ENCODE measurements at regions not wholly inside any gene's neighbourhood (a gene's known extent, or its start where the extent isn't known, plus 50 kb on each side); places are given as distances from the start of the nearest gene placed in this dataset.

- H3K27ac ChIP-seq (ENCODE audit: low read depth, low read length): no peak overlapping the region
- no peak overlapping the region for H3K4me3 ChIP-seq (ENCODE audit: low read depth, low read length)
- peaks cover 4% of the 10 kb centered on the region; the same call in 1 of the 2 replicates for H3K4me1 ChIP-seq (ENCODE audit: control insufficient read depth, insufficient read depth, low read length)
- no peaks in the 10 kb centered on the region for H3K27me3 ChIP-seq (ENCODE audit: control insufficient read depth, insufficient read depth, low read length)
- no peak overlapping the region for H3K9ac ChIP-seq (ENCODE audit: low read depth, low read length)
- no peaks in the 10 kb centered on the region for H3K36me3 ChIP-seq (ENCODE audit: control insufficient read depth, insufficient read depth, low read length)
- no peaks in the 10 kb centered on the region for H3K9me3 ChIP-seq (ENCODE audit: control insufficient read depth, insufficient read depth, low read length)
These were observed 2554.8 kb downstream of the PCDH9 start for GRCh38 chr13:64675255-64675892.

- Histone ChIP-seq H3K27ac (ENCODE audit: low read depth, low read length) (no peak overlapping the region), H3K9me3 (ENCODE audit: control insufficient read depth, insufficient read depth, low read length) (no peaks in the 10 kb centered on the region), H3K4me3 (ENCODE audit: low read depth, low read length) (no peak overlapping the region), H3K4me1 (ENCODE audit: control insufficient read depth, insufficient read depth, low read length) (peaks cover 4% of the 10 kb centered on the region; the same call in 1 of the 2 replicates), H3K27me3 (ENCODE audit: control insufficient read depth, insufficient read depth, low read length) (no peaks in the 10 kb centered on the region), H3K9ac (ENCODE audit: low read depth, low read length) (no peak overlapping the region), H3K36me3 (ENCODE audit: control insufficient read depth, insufficient read depth, low read length) (no peaks in the 10 kb centered on the region)
These were observed 2556.0 kb downstream of the PCDH9 start for GRCh38 chr13:64674126-64674525.

- no peak overlapping the region for H3K27ac ChIP-seq (ENCODE audit: low read depth, low read length)
- H3K9ac ChIP-seq (ENCODE audit: low read depth, low read length): no peak overlapping the region
- H3K4me1 ChIP-seq (ENCODE audit: control insufficient read depth, insufficient read depth, low read length): peaks cover 4% of the 10 kb centered on the region; the same call in 1 of the 2 replicates
- no peaks in the 10 kb centered on the region for H3K36me3 ChIP-seq (ENCODE audit: control insufficient read depth, insufficient read depth, low read length)
- H3K9me3 ChIP-seq (ENCODE audit: control insufficient read depth, insufficient read depth, low read length): no peaks in the 10 kb centered on the region
- no peaks in the 10 kb centered on the region for H3K27me3 ChIP-seq (ENCODE audit: control insufficient read depth, insufficient read depth, low read length)
- H3K4me3 ChIP-seq (ENCODE audit: low read depth, low read length): no peak overlapping the region
These were observed 2557.4 kb downstream of the PCDH9 start for GRCh38 chr13:64672751-64673150.

- Histone ChIP-seq H3K4me3 (ENCODE audit: low read depth, low read length) (no peak overlapping the region), H3K9me3 (ENCODE audit: control insufficient read depth, insufficient read depth, low read length) (peaks cover 12% of the 10 kb centered on the region), H3K27me3 (ENCODE audit: control insufficient read depth, insufficient read depth, low read length) (no peaks in the 10 kb centered on the region), H3K36me3 (ENCODE audit: control insufficient read depth, insufficient read depth, low read length) (no peaks in the 10 kb centered on the region), H3K4me1 (ENCODE audit: control insufficient read depth, insufficient read depth, low read length) (no peaks in the 10 kb centered on the region), H3K9ac (ENCODE audit: low read depth, low read length) (no peak overlapping the region), H3K27ac (ENCODE audit: low read depth, low read length) (no peak overlapping the region)
These were observed 2567.1 kb downstream of the PCDH9 start for GRCh38 chr13:64662887-64663593.

GRCh38 chr13:64648293-64648692, 2581.8 kb downstream of the PCDH9 start:
- Histone ChIP-seq H3K4me3 (ENCODE audit: low read depth, low read length) (no peak overlapping the region), H3K9ac (ENCODE audit: low read depth, low read length) (no peak overlapping the region), H3K4me1 (ENCODE audit: control insufficient read depth, insufficient read depth, low read length) (peaks cover under 1% of the 10 kb centered on the region; the same call in 1 of the 2 replicates), H3K36me3 (ENCODE audit: control insufficient read depth, insufficient read depth, low read length) (no peaks in the 10 kb centered on the region), H3K9me3 (ENCODE audit: control insufficient read depth, insufficient read depth, low read length) (no peaks in the 10 kb centered on the region), H3K27me3 (ENCODE audit: control insufficient read depth, insufficient read depth, low read length) (no peaks in the 10 kb centered on the region), H3K27ac (ENCODE audit: low read depth, low read length) (no peak overlapping the region)

GRCh38 chr13:64643066-64643465, 2587.1 kb downstream of the PCDH9 start:
- Histone ChIP-seq H3K36me3 (ENCODE audit: control insufficient read depth, insufficient read depth, low read length) (no peaks in the 10 kb centered on the region), H3K4me3 (ENCODE audit: low read depth, low read length) (no peak overlapping the region), H3K9me3 (ENCODE audit: control insufficient read depth, insufficient read depth, low read length) (no peaks in the 10 kb centered on the region), H3K9ac (ENCODE audit: low read depth, low read length) (no peak overlapping the region), H3K27me3 (ENCODE audit: control insufficient read depth, insufficient read depth, low read length) (no peaks in the 10 kb centered on the region), H3K27ac (ENCODE audit: low read depth, low read length) (peak overlapping the region; percentile 21), H3K4me1 (ENCODE audit: control insufficient read depth, insufficient read depth, low read length) (peaks cover 6% of the 10 kb centered on the region; the same call in 1 of the 2 replicates)

- Histone ChIP-seq H3K4me3 (ENCODE audit: low read depth, low read length) (no peak overlapping the region), H3K36me3 (ENCODE audit: control insufficient read depth, insufficient read depth, low read length) (no peaks in the 10 kb centered on the region), H3K9ac (ENCODE audit: low read depth, low read length) (no peak overlapping the region), H3K27ac (ENCODE audit: low read depth, low read length) (no peak overlapping the region), H3K9me3 (ENCODE audit: control insufficient read depth, insufficient read depth, low read length) (no peaks in the 10 kb centered on the region), H3K27me3 (ENCODE audit: control insufficient read depth, insufficient read depth, low read length) (no peaks in the 10 kb centered on the region), H3K4me1 (ENCODE audit: control insufficient read depth, insufficient read depth, low read length) (peaks cover 6% of the 10 kb centered on the region; the same call in 1 of the 2 replicates)
These were observed 2590.1 kb downstream of the PCDH9 start for GRCh38 chr13:64640002-64640401.

GRCh38 chr13:64639206-64639605, 2590.9 kb downstream of the PCDH9 start:
- no peaks in the 10 kb centered on the region for H3K27me3 ChIP-seq (ENCODE audit: control insufficient read depth, insufficient read depth, low read length)
- H3K36me3 ChIP-seq (ENCODE audit: control insufficient read depth, insufficient read depth, low read length): no peaks in the 10 kb centered on the region
- H3K4me3 ChIP-seq (ENCODE audit: low read depth, low read length): no peak overlapping the region
- H3K9me3 ChIP-seq (ENCODE audit: control insufficient read depth, insufficient read depth, low read length): no peaks in the 10 kb centered on the region
- H3K9ac ChIP-seq (ENCODE audit: low read depth, low read length): no peak overlapping the region
- H3K4me1 ChIP-seq (ENCODE audit: control insufficient read depth, insufficient read depth, low read length): peaks cover 6% of the 10 kb centered on the region; the same call in 1 of the 2 replicates
- H3K27ac ChIP-seq (ENCODE audit: low read depth, low read length): no peak overlapping the region

GRCh38 chr13:64633948-64634347, 2596.2 kb downstream of the PCDH9 start:
- no peaks in the 10 kb centered on the region for H3K9me3 ChIP-seq (ENCODE audit: control insufficient read depth, insufficient read depth, low read length)
- no peaks in the 10 kb centered on the region for H3K27me3 ChIP-seq (ENCODE audit: control insufficient read depth, insufficient read depth, low read length)
- H3K36me3 ChIP-seq (ENCODE audit: control insufficient read depth, insufficient read depth, low read length): no peaks in the 10 kb centered on the region
- H3K9ac ChIP-seq (ENCODE audit: low read depth, low read length): no peak overlapping the region
- no peak overlapping the region for H3K27ac ChIP-seq (ENCODE audit: low read depth, low read length)
- no peak overlapping the region for H3K4me3 ChIP-seq (ENCODE audit: low read depth, low read length)
- H3K4me1 ChIP-seq (ENCODE audit: control insufficient read depth, insufficient read depth, low read length): peaks cover 6% of the 10 kb centered on the region; the same call in 1 of the 2 replicates

- H3K36me3 ChIP-seq (ENCODE audit: control insufficient read depth, insufficient read depth, low read length): no peaks in the 10 kb centered on the region
- H3K27me3 ChIP-seq (ENCODE audit: control insufficient read depth, insufficient read depth, low read length): no peaks in the 10 kb centered on the region
- no peak overlapping the region for H3K27ac ChIP-seq (ENCODE audit: low read depth, low read length)
- H3K9me3 ChIP-seq (ENCODE audit: control insufficient read depth, insufficient read depth, low read length): no peaks in the 10 kb centered on the region
- no peak overlapping the region for H3K9ac ChIP-seq (ENCODE audit: low read depth, low read length)
- H3K4me3 ChIP-seq (ENCODE audit: low read depth, low read length): no peak overlapping the region
- peaks cover 5% of the 10 kb centered on the region; the same call in 1 of the 2 replicates for H3K4me1 ChIP-seq (ENCODE audit: control insufficient read depth, insufficient read depth, low read length)
These were observed 2602.5 kb downstream of the PCDH9 start for GRCh38 chr13:64627654-64628053.

- H3K27ac ChIP-seq (ENCODE audit: low read depth, low read length): no peak overlapping the region
These were observed 2604.0 kb downstream of the PCDH9 start for GRCh38 chr13:64626105-64626504.

More at GRCh38 chr13:64626105-64626504, 2604.0 kb downstream of the PCDH9 start:
- Histone ChIP-seq H3K4me1 (ENCODE audit: control insufficient read depth, insufficient read depth, low read length) (peaks cover 5% of the 10 kb centered on the region; the same call in 1 of the 2 replicates), H3K4me3 (ENCODE audit: low read depth, low read length) (no peak overlapping the region), H3K9me3 (ENCODE audit: control insufficient read depth, insufficient read depth, low read length) (no peaks in the 10 kb centered on the region), H3K27me3 (ENCODE audit: control insufficient read depth, insufficient read depth, low read length) (no peaks in the 10 kb centered on the region), H3K36me3 (ENCODE audit: control insufficient read depth, insufficient read depth, low read length) (no peaks in the 10 kb centered on the region), H3K9ac (ENCODE audit: low read depth, low read length) (no peak overlapping the region)
